GM19023 (cell line): ENCODE measurements at regions not wholly inside any gene's neighbourhood (a gene's known extent, or its start where the extent isn't known, plus 50 kb on each side); places are given as distances from the start of the nearest gene placed in this dataset.

Source experiments
- ATAC-seq: cut with Tn5 transposase; IDR thresholded peaks from one replicate; pipeline ENCODE4 v1.9.1; 2021; ENCODE audit warnings: mild to moderate bottlenecking, moderate library complexity; ENCODE audit not compliant: unreplicated experiment

GRCh38 chr20:41889126-41889843 is 271.1 kb upstream of the CHD6 start:
- no peak for ATAC-seq

- ATAC-seq = no peak
Observed at GRCh38 chr20:41888434-41888833, 270.3 kb upstream of the CHD6 start.

GRCh38 chr20:41887500-41887899 is 269.3 kb upstream of the CHD6 start:
- no peak for ATAC-seq

- ATAC-seq = no peak
Observed at GRCh38 chr20:41881466-41882046, 263.4 kb upstream of the CHD6 start.

GRCh38 chr20:41879123-41879522 is 260.9 kb upstream of the CHD6 start:
- ATAC-seq = no peak

- no peak for ATAC-seq
Observed at GRCh38 chr20:41877911-41878310, 259.7 kb upstream of the CHD6 start.

- no peak for ATAC-seq
Observed at GRCh38 chr20:41874658-41875057, 256.5 kb upstream of the CHD6 start.

GRCh38 chr20:41872930-41873329 is 254.8 kb upstream of the CHD6 start:
- ATAC-seq = no peak

GRCh38 chr20:41870869-41871462 is 252.8 kb upstream of the CHD6 start:
- ATAC-seq = no peak

- no peak for ATAC-seq
Observed at GRCh38 chr20:41869261-41869660, 251.1 kb upstream of the CHD6 start.

- ATAC-seq = no peak
Observed at GRCh38 chr20:41865938-41866337, 247.8 kb upstream of the CHD6 start.

GRCh38 chr20:41862476-41862875 is 244.3 kb upstream of the CHD6 start:
- ATAC-seq = no peak

GRCh38 chr20:41861772-41862422 is 243.7 kb upstream of the CHD6 start:
- no peak for ATAC-seq

GRCh38 chr20:41854765-41855164 is 236.6 kb upstream of the CHD6 start:
- no peak for ATAC-seq

GRCh38 chr20:41853806-41854205 is 235.6 kb upstream of the CHD6 start:
- ATAC-seq = no peak

GRCh38 chr20:41848180-41848579 is 230.0 kb upstream of the CHD6 start:
- ATAC-seq = no peak

GRCh38 chr20:41837669-41838224 is 219.6 kb upstream of the CHD6 start:
- no peak for ATAC-seq

- ATAC-seq = no peak
Observed at GRCh38 chr20:41833739-41834138, 215.6 kb upstream of the CHD6 start.

- no peak for ATAC-seq
Observed at GRCh38 chr20:41830702-41831101, 212.5 kb upstream of the CHD6 start.

- ATAC-seq = no peak
Observed at GRCh38 chr20:41819436-41819835, 201.3 kb upstream of the CHD6 start.

- ATAC-seq = no peak
Observed at GRCh38 chr20:41818991-41819390, 200.8 kb upstream of the CHD6 start.

- ATAC-seq = no peak
Observed at GRCh38 chr20:41818369-41818768, 200.2 kb upstream of the CHD6 start.
